GM12801 (cell line): ENCODE measurements at regions not wholly inside any gene's neighbourhood (a gene's known extent, or its start where the extent isn't known, plus 50 kb on each side); places are given as distances from the start of the nearest gene placed in this dataset.

Source experiments
- CTCF ChIP-seq: IDR thresholded peaks from one replicate; pipeline ENCODE4 v1.5.1; 2011; ENCODE audit warnings: control low read depth; ENCODE audit not compliant: insufficient read length; ENCODE audit errors: extremely low read depth

- TF ChIP-seq CTCF, result no peak
Observed at GRCh38 chr7:50202052-50202555, 102.4 kb upstream of the IKZF1 start.

GRCh38 chr7:50199824-50200223 is 104.7 kb upstream of the IKZF1 start:
- TF ChIP-seq CTCF, result no peak

DNA sequence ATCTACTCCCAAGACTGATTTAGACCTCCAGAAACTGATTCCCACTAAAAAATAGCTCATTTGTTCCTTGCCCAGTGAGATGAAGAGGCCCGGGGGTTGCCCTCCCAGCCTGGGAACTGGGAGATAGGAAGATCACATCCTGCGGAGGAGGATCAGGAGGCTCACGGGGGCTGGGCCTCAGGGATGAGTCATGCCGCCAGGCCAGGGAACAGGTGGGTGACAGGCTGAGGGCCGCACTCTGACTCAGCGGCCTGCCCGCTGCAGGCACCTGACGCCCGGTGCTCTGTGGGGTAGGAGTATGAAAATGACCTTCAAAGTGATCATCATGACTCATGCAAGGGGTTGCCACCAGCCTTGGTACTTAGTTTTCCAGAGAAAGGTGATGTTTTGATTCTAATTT is 104.5 kb upstream of the ZPBP start:
- no peak for TF ChIP-seq CTCF

GRCh38 chr7:50196719-50197118 is 103.7 kb upstream of the ZPBP start:
- no peak for TF ChIP-seq CTCF

- TF ChIP-seq CTCF, result no peak
Observed at GRCh38 chr7:50190776-50191175, 97.7 kb upstream of the ZPBP start.

GRCh38 chr7:50189371-50189770 is 96.3 kb upstream of the ZPBP start:
- no peak for TF ChIP-seq CTCF

DNA sequence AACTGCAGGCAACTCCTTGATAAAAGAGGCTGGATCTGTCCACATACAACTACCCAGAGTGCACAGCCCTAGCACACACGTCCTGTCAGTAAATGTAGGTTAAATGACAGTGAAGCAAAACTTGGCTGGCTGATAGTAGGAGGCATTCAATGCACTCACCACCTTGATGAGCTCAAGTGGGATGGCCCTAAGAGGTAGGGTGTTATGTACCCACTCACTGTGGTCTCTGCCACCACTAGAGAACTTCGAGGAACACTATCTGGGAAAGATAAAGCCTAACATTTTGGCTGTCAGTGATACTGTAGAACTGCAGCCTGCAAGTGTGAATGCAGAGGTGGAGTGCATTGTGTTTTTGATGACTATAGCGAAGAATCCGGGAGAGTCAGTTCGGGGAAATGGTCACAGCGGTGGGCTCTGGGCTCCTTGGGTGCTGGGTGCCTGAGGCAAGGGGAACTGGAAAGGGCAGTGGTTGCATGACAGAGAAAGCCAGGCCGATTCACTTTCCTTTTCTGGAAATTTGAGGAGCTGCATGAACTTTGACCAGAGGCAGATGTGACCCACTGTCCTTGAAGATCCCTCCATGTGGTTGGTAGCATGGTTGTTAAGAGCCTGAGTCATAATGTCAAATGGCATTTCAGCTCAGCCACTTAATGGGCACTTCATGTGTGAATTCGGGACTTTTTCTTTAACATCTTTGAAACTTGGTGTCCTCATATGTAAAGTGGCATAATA is 93.1 kb upstream of the ZPBP start:
- no peak for TF ChIP-seq CTCF
